Stomach smooth muscle (tissue), 2 donors: ENCODE measurements at regions not wholly inside any gene's neighbourhood (a gene's known extent, or its start where the extent isn't known, plus 50 kb on each side); places are given as distances from the start of the nearest gene placed in this dataset.
"Not testable (repeated sequence)": the region's sequence is repeated elsewhere in the genome, so short reads cannot be mapped to it uniquely, and the experiment has no call there.

Source experiments
- H3K27ac ChIP-seq: one replicate; pipeline ENCODE4 v1.7.0; 2013; ENCODE audit warnings: mild to moderate bottlenecking, low read length, inconsistent platforms
- H3K27me3 ChIP-seq, 2 donors: one replicate each; pipeline ENCODE4 v1.7.0; 2013; ENCODE audit warnings: low read length in 2 of 2; ENCODE audit not compliant: insufficient read depth in 2 of 2, control insufficient read depth in 1 of 2
- H3K36me3 ChIP-seq, 2 donors: one replicate each; pipeline ENCODE4 v1.7.0; 2013; ENCODE audit warnings: low read length in 2 of 2; ENCODE audit not compliant: control insufficient read depth in 2 of 2, insufficient read depth in 2 of 2
- H3K4me1 ChIP-seq: one replicate; pipeline ENCODE4 v1.7.0; 2013; ENCODE audit warnings: low read length; ENCODE audit not compliant: control insufficient read depth, insufficient read depth
- H3K4me3 ChIP-seq, 2 donors: one replicate each; pipeline ENCODE4 v1.7.0; 2013; ENCODE audit warnings: low read length in 2 of 2
- H3K9ac ChIP-seq, 2 donors: one replicate each; pipeline ENCODE4 v1.7.0; 2013; ENCODE audit warnings: low read length in 2 of 2, mild to moderate bottlenecking in 1 of 2
- H3K9me3 ChIP-seq, 2 donors: one replicate each; pipeline ENCODE4 v1.7.0; 2013; ENCODE audit warnings: low read length in 2 of 2; ENCODE audit not compliant: control insufficient read depth in 2 of 2
- donor health status: healthy.
- donor health status: Pancreatic carcinoma.

DNA sequence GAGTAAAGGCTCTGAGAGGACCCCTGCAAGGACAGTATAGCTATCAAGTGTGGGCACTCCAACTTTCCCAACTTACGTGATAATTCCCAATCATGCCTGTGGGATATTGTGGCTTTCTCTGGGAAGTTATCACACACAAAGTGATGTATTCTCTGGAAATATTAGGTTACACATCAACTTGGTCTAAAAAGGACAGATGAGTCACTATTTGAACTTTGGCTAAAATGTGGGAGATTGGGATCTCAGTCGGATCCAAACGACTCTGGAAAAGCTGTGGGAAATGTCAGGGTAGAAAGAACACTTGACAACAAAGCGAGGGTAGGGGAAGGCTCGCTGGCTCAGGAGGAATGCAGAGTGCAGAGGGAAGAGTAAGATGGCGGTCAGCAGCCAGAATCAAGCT is 1048.9 kb downstream of the BCL11B start:
- Histone ChIP-seq H3K27ac (no peak overlapping the region), H3K9ac (no peak overlapping the region), H3K9me3 (no peaks in the 10 kb centered on the region), H3K27me3 (no peaks in the 10 kb centered on the region), H3K4me1 (no peaks in the 10 kb centered on the region), H3K4me3 (no peak overlapping the region), H3K36me3 (no peaks in the 10 kb centered on the region)

- not testable (repeated sequence) for H3K4me1 ChIP-seq
Measured at GRCh38 chr14:98223710-98224109, 1048.3 kb downstream of the BCL11B start.

DNA sequence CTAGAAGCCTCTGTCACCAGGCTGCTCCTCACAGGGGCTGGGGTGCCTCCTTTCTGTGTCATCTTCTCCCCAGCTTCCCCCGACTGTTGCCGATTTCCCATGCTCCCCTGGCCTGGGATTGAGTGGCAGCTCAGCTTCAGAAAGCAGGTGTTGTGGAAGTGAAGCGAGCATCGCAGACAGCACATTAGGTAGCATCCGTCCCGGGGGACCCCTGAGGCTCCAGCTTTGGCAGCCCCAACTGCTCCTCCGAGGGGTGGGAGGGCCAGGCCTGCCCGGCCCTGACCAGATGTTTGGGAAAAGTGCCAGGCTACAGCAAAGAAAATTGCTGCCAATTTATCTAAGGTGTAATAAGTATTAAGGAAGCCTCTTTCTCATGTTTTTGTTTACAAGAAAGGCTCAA is 1045.6 kb downstream of the BCL11B start:
- Histone ChIP-seq H3K27me3 (peaks cover 0 to 2% of the 10 kb centered on the region in 2 donors), H3K36me3 (no peaks in the 10 kb centered on the region), H3K9ac (no peak overlapping the region), H3K27ac (no peak overlapping the region), H3K4me1 (no peaks in the 10 kb centered on the region), H3K9me3 (no peaks in the 10 kb centered on the region), H3K4me3 (no peak overlapping the region)

More at GRCh38 chr14:98223710-98224109, 1048.3 kb downstream of the BCL11B start:
- H3K9ac ChIP-seq, H3K9me3 ChIP-seq, H3K27ac ChIP-seq, H3K27me3 ChIP-seq, H3K4me3 ChIP-seq, H3K36me3 ChIP-seq: not testable (repeated sequence)

GRCh38 chr14:98227000-98227726 is 1044.8 kb downstream of the BCL11B start:
- no peaks in the 10 kb centered on the region for H3K4me1 ChIP-seq
- no peak overlapping the region for H3K4me3 ChIP-seq
- no peaks in the 10 kb centered on the region for H3K36me3 ChIP-seq
- H3K27me3 ChIP-seq, result peaks cover 0 to 2% of the 10 kb centered on the region in 2 donors
- H3K9me3 ChIP-seq, result no peaks in the 10 kb centered on the region
- no peak overlapping the region for H3K27ac ChIP-seq
- H3K9ac ChIP-seq, result no peak overlapping the region

DNA sequence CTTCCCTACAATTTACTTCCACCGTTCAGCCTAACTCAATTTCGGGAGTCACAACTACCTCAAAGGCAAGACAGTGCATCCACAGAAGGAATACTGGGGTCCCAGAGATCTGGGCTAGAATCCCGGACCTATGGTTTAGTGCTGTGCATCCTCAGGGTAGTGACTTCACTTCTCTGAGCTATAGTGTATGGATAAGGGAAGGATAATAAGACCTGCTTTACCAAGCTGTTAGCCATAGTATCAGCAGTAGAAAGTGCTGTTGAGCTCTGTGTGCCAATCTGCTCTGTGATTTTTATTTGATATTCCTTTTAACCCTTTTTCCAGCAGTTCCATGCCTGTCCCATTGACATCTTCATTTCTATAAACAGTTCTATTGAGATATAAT is 1044.3 kb downstream of the BCL11B start:
- no peak overlapping the region for H3K27ac ChIP-seq
- H3K36me3 ChIP-seq, result no peaks in the 10 kb centered on the region
- no peaks in the 10 kb centered on the region for H3K9me3 ChIP-seq
- H3K27me3 ChIP-seq, result peaks cover 0 to 2% of the 10 kb centered on the region in 2 donors
- no peak overlapping the region for H3K9ac ChIP-seq
- H3K4me1 ChIP-seq, result no peaks in the 10 kb centered on the region
- no peak overlapping the region for H3K4me3 ChIP-seq

DNA sequence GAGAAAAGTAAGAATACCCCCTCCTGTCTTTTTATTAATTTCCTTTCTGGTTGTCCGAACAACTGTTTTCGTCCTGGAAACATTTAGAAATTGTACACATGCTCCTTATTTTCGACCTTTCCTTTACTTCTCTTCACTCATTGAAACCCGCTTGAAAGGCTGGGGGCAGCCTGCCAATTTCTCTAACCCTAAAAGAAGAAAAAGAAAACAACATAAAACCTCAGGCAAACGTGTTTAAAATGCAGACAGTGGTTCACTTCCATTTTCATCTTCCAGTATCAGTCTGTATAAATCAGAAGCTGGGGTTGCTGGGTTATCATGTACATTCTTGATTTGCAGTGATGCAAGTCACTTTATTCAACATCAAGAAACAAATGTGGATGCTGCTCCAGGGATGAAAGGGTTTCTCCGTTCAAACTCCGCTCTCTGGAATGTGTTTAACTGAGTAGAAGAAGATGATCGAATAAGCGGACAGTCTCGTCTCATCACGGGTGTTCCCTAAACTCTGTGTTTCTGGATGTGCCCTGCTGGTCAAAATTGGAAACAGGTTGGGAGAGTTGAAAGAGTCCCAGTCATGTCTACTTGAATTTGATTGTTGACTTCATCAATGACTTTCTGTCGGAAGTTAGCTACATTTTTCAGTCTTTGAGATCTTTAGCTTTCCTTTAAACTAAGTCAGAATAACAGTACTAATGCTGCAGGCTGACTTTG is 1042.2 kb downstream of the BCL11B start:
- no peak overlapping the region for H3K27ac ChIP-seq
- H3K9me3 ChIP-seq, result no peaks in the 10 kb centered on the region
- H3K4me1 ChIP-seq, result no peaks in the 10 kb centered on the region
- H3K36me3 ChIP-seq, result no peaks in the 10 kb centered on the region
- peaks cover 0 to 2% of the 10 kb centered on the region in 2 donors for H3K27me3 ChIP-seq
- no peak overlapping the region for H3K4me3 ChIP-seq
- H3K9ac ChIP-seq, result no peak overlapping the region

DNA sequence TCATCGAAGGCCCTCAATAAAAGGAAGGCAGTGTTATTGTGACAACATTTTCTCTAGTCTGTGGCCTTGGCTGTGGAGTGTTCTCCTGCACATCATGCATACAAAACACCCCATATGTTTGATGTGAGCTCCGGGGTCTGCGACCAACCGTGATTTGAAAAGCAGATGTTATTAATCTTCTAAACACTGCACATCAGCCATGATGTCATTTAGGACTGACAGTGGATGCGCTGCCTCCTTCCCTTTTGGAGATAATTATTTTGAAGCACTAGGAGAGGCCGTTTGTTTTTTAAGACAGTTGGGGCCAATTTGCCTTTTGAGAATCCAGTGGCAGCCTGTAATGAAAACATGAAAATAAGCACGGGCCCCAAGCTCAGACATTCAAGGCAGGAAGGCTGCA is 1041.6 kb downstream of the BCL11B start:
- Histone ChIP-seq H3K4me3 (no peak overlapping the region), H3K4me1 (no peaks in the 10 kb centered on the region)

GRCh38 chr14:98231210-98231609 is 1040.8 kb downstream of the BCL11B start:
- no peaks in the 10 kb centered on the region for H3K36me3 ChIP-seq
- no peak overlapping the region for H3K4me3 ChIP-seq
- no peak overlapping the region for H3K27ac ChIP-seq
- peaks cover 0 to 2% of the 10 kb centered on the region in 2 donors for H3K9me3 ChIP-seq
- peaks cover 0 to 2% of the 10 kb centered on the region in 2 donors for H3K27me3 ChIP-seq
- no peak overlapping the region for H3K9ac ChIP-seq
- no peaks in the 10 kb centered on the region for H3K4me1 ChIP-seq

More for the DNA sequence above, 1041.6 kb downstream of the BCL11B start:
- Histone ChIP-seq H3K9ac (no peak overlapping the region), H3K27ac (no peak overlapping the region), H3K27me3 (peaks cover 0 to 2% of the 10 kb centered on the region in 2 donors), H3K36me3 (no peaks in the 10 kb centered on the region), H3K9me3 (no peaks in the 10 kb centered on the region)

- Histone ChIP-seq H3K9ac (no peak overlapping the region), H3K27me3 (peaks cover 0 to 4% of the 10 kb centered on the region in 2 donors), H3K27ac (no peak overlapping the region), H3K36me3 (no peaks in the 10 kb centered on the region), H3K9me3 (peaks cover 0 to 4% of the 10 kb centered on the region in 2 donors), H3K4me1 (no peaks in the 10 kb centered on the region), H3K4me3 (no peak overlapping the region)
Measured at GRCh38 chr14:98233656-98234055, 1038.3 kb downstream of the BCL11B start.

DNA sequence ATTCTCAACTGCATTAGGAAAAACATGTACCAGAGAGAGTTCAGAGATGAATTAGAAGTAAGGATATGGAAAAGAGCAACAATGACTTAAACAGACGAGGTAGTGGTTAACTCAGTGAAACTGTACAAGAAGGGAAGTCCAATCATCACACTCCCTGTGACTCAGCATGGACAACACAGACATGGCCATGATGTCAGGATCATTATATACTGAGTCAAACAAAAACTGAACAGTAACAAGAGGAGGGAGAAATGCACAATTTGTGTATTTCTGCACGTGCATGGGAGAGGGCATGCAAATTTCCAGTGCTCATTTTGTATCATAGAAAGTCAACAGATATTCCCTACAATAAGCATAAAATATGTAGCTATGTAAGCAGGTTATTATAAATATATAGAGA is 1037.8 kb downstream of the BCL11B start:
- Histone ChIP-seq H3K36me3 (no peaks in the 10 kb centered on the region), H3K27ac (no peak overlapping the region), H3K27me3 (peaks cover 0 to 4% of the 10 kb centered on the region in 2 donors), H3K4me3 (no peak overlapping the region), H3K9me3 (peaks cover 0 to 4% of the 10 kb centered on the region in 2 donors), H3K9ac (no peak overlapping the region), H3K4me1 (no peaks in the 10 kb centered on the region)

DNA sequence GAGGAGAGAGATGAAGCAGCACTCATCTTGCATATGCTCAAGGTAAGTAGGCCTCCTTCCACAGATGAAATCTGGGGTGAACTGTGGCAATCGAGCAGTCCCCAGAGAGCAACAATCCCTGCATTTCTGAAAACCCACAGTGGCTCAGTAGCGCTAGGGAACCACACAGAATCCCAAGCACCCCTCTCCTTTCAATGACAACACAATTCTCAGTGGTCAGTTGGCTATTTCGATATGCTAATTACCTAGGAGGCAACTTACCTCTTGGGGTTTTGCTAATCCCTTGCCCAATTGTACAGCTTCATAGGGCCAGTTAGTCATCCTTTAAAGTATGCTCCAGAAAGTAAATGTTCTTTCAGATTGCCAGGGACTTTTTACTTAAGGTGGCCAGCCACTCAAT is 1035.7 kb downstream of the BCL11B start:
- Histone ChIP-seq H3K4me1 (no peaks in the 10 kb centered on the region), H3K27me3 (peaks cover 0 to 2% of the 10 kb centered on the region in 2 donors), H3K27ac (no peak overlapping the region), H3K9ac (no peak overlapping the region), H3K4me3 (no peak overlapping the region), H3K9me3 (peaks cover 0 to 4% of the 10 kb centered on the region in 2 donors), H3K36me3 (no peaks in the 10 kb centered on the region)
